ENCODE measurements at regions not wholly inside any gene's neighbourhood (a gene's known extent, or its start where the extent isn't known, plus 50 kb on each side); places are given as distances from the start of the nearest gene placed in this dataset.

DNA sequence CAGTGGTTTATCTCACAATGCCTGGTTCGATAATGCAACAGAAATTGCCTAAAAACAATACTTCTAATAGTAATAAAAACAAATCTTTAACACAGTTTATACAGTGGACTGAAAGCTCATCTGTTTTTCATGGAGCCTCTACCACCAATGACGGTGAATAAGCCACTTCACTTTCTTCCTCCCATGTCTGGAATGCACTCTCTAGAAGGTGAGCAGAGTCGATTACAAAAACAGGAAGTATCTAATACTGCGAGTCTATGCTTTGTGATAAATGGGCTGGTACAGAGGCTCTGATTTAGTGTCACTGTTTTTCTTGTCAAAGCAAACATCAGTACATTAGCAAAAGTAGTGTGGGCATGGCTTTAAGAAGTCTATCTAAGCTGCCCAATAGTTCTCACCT, 1348.6 kb upstream of the SLC10A2 start:
- TF ChIP-seq, protein P1, sequence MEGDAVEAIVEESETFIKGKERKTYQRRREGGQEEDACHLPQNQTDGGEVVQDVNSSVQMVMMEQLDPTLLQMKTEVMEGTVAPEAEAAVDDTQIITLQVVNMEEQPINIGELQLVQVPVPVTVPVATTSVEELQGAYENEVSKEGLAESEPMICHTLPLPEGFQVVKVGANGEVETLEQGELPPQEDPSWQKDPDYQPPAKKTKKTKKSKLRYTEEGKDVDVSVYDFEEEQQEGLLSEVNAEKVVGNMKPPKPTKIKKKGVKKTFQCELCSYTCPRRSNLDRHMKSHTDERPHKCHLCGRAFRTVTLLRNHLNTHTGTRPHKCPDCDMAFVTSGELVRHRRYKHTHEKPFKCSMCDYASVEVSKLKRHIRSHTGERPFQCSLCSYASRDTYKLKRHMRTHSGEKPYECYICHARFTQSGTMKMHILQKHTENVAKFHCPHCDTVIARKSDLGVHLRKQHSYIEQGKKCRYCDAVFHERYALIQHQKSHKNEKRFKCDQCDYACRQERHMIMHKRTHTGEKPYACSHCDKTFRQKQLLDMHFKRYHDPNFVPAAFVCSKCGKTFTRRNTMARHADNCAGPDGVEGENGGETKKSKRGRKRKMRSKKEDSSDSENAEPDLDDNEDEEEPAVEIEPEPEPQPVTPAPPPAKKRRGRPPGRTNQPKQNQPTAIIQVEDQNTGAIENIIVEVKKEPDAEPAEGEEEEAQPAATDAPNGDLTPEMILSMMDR (conservative IDR thresholded peaks at IDR 0.05 in 1 of 2, IDR thresholded peaks at IDR 0.05 in 1 of 2; ENCODE audit: extremely low read depth in 1 of 2, insufficient read depth in 1 of 2, low read depth in 1 of 2, low read length in 2 of 2), result no peak
- TF ChIP-seq EZH2 (IDR thresholded peaks at IDR 0.05; ENCODE audit: borderline replicate concordance, low read length), result no peak

Data from mammary epithelial cell (primary cell).